Ishikawa (cell line): ENCODE measurements at regions not wholly inside any gene's neighbourhood (a gene's known extent, or its start where the extent isn't known, plus 50 kb on each side); places are given as distances from the start of the nearest gene placed in this dataset.

ENCODE experiments used
- CEBPB ChIP-seq: IDR thresholded peaks from 2 replicates; pipeline ENCODE4 v1.6.1; 2012
- CREB1 ChIP-seq: IDR thresholded peaks from 2 replicates; pipeline ENCODE4 v1.6.1; 2012; ENCODE audit warnings: low read depth
- EGR1 ChIP-seq: IDR thresholded peaks from 2 replicates; pipeline ENCODE4 v1.6.1; 2012
- EP300 ChIP-seq: IDR thresholded peaks from 2 replicates; pipeline ENCODE4 v1.6.1; 2012; ENCODE audit warnings: borderline replicate concordance
- FOXM1 ChIP-seq: IDR thresholded peaks from 2 replicates; pipeline ENCODE4 v1.6.1; 2012; ENCODE audit warnings: low read depth, borderline replicate concordance
- NFIC ChIP-seq: IDR thresholded peaks from 2 replicates; pipeline ENCODE4 v1.6.1; 2012
- RAD21 ChIP-seq: IDR thresholded peaks from 2 replicates; pipeline ENCODE4 v1.6.1; 2012; ENCODE audit warnings: low read depth
- TAF1 ChIP-seq: IDR thresholded peaks from 2 replicates; pipeline ENCODE4 v1.6.1; 2012; ENCODE audit warnings: low read depth, mild to moderate bottlenecking
- TCF12 ChIP-seq: IDR thresholded peaks from 2 replicates; pipeline ENCODE4 v1.6.1; 2012; ENCODE audit warnings: low read depth
- TEAD4 ChIP-seq: IDR thresholded peaks from 2 replicates; pipeline ENCODE4 v1.6.1; 2012
- YY1 ChIP-seq: IDR thresholded peaks from 2 replicates; pipeline ENCODE4 v1.6.1; 2012; ENCODE audit warnings: low read depth
- ZBTB7A ChIP-seq: IDR thresholded peaks from 2 replicates; pipeline ENCODE4 v1.6.1; 2012; ENCODE audit warnings: low read depth
- TF ChIP-seq, protein P1 (sequence below): IDR thresholded peaks from 2 replicates; pipeline ENCODE4 v1.6.1; 2012
- TF ChIP-seq, protein P2 (sequence below): IDR thresholded peaks from 2 replicates; pipeline ENCODE4 v1.6.1; 2012
- TF ChIP-seq, protein P3 (sequence below): IDR thresholded peaks from 2 replicates; pipeline ENCODE4 v1.6.1; 2012; ENCODE audit warnings: low read depth, mild to moderate bottlenecking

DNA sequence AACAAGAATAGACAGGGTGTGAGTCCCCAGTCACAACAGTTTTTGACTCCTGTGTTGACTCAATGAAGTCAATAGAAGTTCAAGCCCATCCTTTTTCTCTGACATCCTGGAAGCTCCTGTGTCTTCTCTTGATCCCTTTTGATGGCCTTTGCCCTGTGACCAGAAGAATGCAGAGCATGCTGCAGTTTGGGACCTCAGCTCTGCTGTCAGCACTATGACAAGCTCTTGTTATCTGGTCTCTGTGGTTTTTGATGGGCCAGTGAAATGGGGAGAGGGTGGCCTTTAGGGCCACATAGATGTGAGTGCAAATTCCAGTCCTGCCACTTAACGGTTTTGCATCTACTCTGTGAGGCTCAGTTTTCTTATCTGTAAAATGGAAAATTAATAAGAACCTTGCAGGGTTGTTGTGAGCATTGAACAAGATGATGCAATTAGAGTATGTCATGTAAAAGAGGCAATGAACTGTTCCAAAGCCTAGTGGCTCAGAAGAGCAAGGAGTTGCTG, 102.4 kb upstream of the IKZF1 start:
- TF ChIP-seq NFIC (no peak), RAD21 (no peak), ZBTB7A (no peak), TEAD4 (no peak), CREB1 (no peak), EGR1 (no peak), TAF1 (no peak), FOXM1 (no peak), EP300 (no peak), CEBPB (no peak), TCF12 (no peak)
- TF ChIP-seq, protein P1, sequence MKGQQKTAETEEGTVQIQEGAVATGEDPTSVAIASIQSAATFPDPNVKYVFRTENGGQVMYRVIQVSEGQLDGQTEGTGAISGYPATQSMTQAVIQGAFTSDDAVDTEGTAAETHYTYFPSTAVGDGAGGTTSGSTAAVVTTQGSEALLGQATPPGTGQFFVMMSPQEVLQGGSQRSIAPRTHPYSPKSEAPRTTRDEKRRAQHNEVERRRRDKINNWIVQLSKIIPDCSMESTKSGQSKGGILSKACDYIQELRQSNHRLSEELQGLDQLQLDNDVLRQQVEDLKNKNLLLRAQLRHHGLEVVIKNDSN: no peak
- TF ChIP-seq, protein P2, sequence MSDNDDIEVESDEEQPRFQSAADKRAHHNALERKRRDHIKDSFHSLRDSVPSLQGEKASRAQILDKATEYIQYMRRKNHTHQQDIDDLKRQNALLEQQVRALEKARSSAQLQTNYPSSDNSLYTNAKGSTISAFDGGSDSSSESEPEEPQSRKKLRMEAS: no peak
- TF ChIP-seq, protein P3, sequence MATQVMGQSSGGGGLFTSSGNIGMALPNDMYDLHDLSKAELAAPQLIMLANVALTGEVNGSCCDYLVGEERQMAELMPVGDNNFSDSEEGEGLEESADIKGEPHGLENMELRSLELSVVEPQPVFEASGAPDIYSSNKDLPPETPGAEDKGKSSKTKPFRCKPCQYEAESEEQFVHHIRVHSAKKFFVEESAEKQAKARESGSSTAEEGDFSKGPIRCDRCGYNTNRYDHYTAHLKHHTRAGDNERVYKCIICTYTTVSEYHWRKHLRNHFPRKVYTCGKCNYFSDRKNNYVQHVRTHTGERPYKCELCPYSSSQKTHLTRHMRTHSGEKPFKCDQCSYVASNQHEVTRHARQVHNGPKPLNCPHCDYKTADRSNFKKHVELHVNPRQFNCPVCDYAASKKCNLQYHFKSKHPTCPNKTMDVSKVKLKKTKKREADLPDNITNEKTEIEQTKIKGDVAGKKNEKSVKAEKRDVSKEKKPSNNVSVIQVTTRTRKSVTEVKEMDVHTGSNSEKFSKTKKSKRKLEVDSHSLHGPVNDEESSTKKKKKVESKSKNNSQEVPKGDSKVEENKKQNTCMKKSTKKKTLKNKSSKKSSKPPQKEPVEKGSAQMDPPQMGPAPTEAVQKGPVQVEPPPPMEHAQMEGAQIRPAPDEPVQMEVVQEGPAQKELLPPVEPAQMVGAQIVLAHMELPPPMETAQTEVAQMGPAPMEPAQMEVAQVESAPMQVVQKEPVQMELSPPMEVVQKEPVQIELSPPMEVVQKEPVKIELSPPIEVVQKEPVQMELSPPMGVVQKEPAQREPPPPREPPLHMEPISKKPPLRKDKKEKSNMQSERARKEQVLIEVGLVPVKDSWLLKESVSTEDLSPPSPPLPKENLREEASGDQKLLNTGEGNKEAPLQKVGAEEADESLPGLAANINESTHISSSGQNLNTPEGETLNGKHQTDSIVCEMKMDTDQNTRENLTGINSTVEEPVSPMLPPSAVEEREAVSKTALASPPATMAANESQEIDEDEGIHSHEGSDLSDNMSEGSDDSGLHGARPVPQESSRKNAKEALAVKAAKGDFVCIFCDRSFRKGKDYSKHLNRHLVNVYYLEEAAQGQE: no peak

DNA sequence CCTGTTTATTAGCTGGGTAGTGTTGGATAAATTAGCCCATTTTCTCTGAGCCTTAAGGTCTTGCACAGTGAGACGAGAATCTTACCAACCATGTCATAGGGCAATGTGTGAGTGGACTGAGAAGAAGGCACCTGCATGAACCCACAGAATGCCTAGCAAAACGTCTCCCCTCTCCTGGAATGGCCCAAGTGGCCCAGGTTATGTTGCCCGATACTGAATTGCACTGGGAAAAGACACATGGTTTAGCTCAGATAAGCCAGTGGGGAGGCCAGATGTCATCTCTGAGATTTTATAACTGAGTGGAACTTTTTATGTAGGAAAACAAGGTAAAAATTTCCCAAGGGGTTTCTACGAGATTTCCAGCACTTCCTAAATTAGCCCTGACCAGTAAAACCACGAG, 104.7 kb upstream of the IKZF1 start:
- TF ChIP-seq FOXM1: no peak
- TF ChIP-seq YY1: no peak
- no peak for TF ChIP-seq TAF1
- TF ChIP-seq, protein P1: no peak
- TF ChIP-seq ZBTB7A: no peak
- TF ChIP-seq CREB1: no peak
- TF ChIP-seq CEBPB: no peak
- TF ChIP-seq EGR1: no peak
- TF ChIP-seq EP300: no peak
- TF ChIP-seq TEAD4: no peak
- TF ChIP-seq, protein P3: no peak
- TF ChIP-seq, protein P2: no peak
- no peak for TF ChIP-seq NFIC

DNA sequence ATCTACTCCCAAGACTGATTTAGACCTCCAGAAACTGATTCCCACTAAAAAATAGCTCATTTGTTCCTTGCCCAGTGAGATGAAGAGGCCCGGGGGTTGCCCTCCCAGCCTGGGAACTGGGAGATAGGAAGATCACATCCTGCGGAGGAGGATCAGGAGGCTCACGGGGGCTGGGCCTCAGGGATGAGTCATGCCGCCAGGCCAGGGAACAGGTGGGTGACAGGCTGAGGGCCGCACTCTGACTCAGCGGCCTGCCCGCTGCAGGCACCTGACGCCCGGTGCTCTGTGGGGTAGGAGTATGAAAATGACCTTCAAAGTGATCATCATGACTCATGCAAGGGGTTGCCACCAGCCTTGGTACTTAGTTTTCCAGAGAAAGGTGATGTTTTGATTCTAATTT, 104.5 kb upstream of the ZPBP start:
- TF ChIP-seq NFIC (no peak), TEAD4 (no peak)

DNA sequence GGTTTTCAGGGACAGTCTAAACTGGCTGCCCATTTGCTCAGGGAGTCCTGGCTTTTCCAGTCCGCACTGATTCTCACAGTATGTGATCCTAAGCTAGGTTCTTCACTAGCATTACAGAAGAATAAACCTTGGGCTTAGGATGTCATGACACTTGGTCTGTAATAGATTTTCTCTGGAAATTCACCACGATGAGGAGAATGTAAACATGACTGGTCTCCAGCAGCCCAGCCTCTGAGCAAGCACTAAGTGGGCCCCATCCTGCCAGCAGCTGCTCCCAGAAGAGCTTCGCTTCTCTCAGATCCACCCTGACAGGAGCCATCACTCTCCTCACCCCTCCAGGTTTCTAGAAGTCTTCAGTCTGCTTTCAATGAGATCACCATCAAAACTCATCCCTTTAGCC, 103.7 kb upstream of the ZPBP start:
- TF ChIP-seq, protein P2: no peak
- TF ChIP-seq, protein P3: no peak
- TF ChIP-seq ZBTB7A (no peak), EGR1 (no peak), EP300 (no peak), CEBPB (no peak), TEAD4 (no peak), RAD21 (no peak), NFIC (no peak), YY1 (no peak), FOXM1 (no peak), TAF1 (no peak), CREB1 (no peak)
- TF ChIP-seq, protein P1: no peak
